Pons (tissue), 1 donor: ENCODE measurements at regions not wholly inside any gene's neighbourhood (a gene's known extent, or its start where the extent isn't known, plus 50 kb on each side); places are given as distances from the start of the nearest gene placed in this dataset.

Experiments used
- DNase-seq: peaks from one replicate; pipeline ENCODE4 v3.0.0-alpha.2; 2016; ENCODE audit warnings: low spot score

DNA sequence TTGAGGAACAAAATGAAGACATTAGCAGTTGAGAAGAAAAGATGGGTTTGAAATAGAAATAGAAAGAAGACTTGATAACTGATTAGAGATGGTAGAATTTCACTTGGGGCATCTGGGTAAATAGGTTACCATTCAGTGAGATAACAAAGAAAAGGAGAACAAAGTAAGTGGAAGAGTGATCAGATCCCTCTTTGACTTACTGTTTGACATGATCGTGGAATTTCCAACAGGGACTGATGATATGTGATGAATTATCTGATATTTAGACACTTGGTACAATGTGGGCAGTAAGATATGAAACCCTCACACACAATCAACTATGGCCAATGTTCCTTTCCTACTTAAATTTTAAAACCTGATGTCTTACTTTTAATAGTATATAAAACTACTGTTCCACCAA lies 70.1 kb upstream of the STARD4 start:
- no peak for DNase-seq

DNA sequence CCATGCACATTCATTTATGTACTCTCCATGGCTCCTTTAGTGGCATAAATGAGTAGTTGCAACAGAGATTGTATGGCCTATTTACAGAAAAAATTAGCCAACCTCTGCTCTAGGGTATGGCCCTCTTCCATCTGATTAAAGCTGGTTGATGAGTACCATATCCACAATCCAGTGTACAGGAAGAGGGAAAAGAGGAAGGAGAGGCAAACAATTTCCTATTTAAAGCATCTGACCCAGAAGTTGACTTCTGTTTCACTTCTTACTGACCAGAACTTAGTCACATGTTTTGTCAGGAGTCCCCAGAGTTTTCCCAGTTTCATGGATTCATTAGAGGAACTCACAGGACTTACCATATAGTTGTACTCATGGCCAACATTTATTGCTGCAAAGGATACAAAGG lies 68.6 kb upstream of the STARD4 start:
- no peak for DNase-seq

DNA sequence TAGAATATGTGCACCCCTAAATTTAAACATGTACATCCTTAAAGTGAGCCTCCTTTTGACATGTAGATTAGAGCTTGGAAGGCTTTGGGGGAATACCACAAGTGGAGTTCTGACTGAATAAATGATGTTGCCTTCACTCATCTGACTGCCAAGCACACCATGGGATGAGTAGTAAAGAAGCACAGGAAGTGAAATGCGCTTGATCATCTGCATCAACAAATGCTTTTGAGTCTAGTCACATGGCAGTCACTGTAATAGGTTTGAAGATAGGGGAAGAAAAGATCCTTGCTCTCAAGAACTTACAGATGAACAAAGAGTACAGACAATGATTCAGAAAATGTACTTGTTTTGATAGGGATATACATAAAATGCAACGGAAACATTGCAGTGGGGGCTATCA lies 62.0 kb upstream of the STARD4 start:
- DNase-seq: no peak

DNA sequence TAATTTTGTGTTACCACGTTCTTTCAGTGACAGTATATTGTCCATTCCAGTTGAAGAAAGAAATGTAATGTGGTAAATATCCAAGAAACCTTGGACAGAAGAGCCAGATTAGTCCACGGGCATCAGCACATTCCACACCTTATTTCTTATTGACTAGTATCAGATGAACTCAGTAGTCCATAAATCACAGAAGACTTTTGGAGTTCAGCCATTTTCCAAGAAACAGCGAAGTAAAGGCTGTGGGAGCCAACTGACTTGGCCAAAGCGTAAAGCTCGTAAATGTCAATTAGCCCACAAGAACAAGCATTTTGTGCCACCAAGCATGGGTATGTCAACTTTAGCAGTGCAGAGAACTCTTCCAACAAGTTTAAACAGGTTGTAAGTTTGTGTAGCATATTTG lies 60.2 kb upstream of the STARD4 start:
- no peak for DNase-seq

DNA sequence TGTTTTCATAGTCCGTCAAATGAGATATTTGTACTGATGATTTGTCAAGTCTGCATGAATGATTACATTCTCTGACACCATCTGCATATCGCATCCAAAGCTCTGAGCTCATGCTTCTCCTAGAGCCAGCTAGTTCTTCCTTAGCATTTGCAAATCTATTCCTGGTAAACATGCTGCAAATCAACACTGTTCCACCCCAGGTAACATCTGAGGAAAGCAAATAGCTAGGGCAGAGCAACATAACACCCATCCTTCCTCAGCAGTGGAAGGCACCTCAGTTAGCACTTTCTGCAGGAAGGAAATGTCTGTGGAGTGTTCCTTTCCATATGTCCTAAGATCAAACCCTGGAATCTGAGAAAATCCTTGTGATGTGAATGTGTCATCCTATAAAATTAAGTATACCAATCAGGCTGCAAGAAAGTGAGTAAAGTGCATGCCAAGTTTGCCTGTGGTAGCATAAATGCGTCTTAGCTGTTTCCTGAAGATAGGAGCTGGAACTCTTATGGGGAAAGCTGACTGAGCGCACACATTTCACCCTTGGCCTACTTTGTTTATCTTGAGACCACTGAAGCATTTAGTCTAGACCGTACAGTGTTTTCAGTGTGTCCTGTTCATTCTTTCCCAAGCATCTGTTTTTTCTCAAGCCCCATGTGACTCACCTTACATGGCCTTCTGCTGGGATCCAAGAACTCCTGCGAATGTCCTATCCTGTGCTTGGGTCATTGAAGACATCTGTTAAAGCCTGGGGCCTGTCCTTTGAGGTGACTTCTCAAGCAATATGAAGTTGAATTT lies 50.9 kb upstream of the STARD4 start:
- DNase-seq: no peak

DNA sequence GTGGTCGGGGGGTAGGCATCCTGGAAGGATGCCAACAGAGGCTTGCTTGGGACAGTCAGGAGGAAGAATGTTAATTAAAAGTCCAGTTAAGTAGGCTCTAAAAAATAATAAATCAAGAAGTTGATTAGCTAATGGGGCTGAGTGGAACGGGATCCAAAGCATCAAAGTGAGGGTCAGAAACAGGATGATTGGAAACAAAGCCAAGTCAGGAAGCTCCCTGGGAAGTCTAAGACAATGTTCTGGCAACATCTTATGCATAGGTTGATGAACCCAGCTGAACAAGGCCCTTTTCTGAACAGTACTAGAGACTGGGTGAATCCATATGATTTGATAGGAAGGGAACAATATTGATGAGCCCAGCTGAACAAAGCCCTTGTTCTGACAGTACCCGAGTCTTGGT lies 50.2 kb upstream of the STARD4 start:
- no peak for DNase-seq
